GM12878 (cell line): ENCODE measurements at regions not wholly inside any gene's neighbourhood (a gene's known extent, or its start where the extent isn't known, plus 50 kb on each side); places are given as distances from the start of the nearest gene placed in this dataset.

Source experiments
- ASH2L ChIP-seq: fragments of 300-600, 200-600 bp; sonication (generic); IDR thresholded peaks from 2 replicates; pipeline ENCODE4 v1.6.1; 2017; ENCODE audit warnings: low read depth, mild to moderate bottlenecking, borderline replicate concordance
- CTCF ChIP-seq, 3 experiments: IDR thresholded peaks in 2 of 3; conservative IDR thresholded peaks in 1 of 3; 2 replicates each; pipeline ENCODE4 v1.5.1; 2011; ENCODE audit warnings: low read depth in 3 of 3, low read length in 3 of 3, mild to moderate bottlenecking in 3 of 3, control low read depth in 2 of 3, moderate library complexity in 2 of 3, inconsistent platforms in 1 of 3, mixed read lengths in 1 of 3; ENCODE audit not compliant: control insufficient read depth in 2 of 3, insufficient read depth in 1 of 3; ENCODE audit errors: extremely low read depth in 1 of 3
- EGR1 ChIP-seq, 2 experiments: IDR thresholded peaks; 1 replicate in 1 of 2; 2 replicates in 1 of 2; pipeline ENCODE4 v1.6.1; 2011 to 2012; ENCODE audit warnings: low read depth in 2 of 2, low read length in 2 of 2, borderline replicate concordance in 1 of 2, mild to moderate bottlenecking in 1 of 2, moderate library complexity in 1 of 2
- FOXM1 ChIP-seq: IDR thresholded peaks from 2 replicates; pipeline ENCODE4 v1.6.1; 2012; ENCODE audit warnings: low read depth, mild to moderate bottlenecking, inconsistent platforms, low read length, moderate library complexity
- RAD21 ChIP-seq: IDR thresholded peaks from 2 replicates; pipeline ENCODE4 v1.6.1; 2011; ENCODE audit warnings: mild to moderate bottlenecking, low read depth, low read length, moderate library complexity; ENCODE audit not compliant: insufficient read depth
- SMAD5 ChIP-seq: IDR thresholded peaks from 2 replicates; pipeline ENCODE4 v1.6.1; 2016; ENCODE audit warnings: antibody characterized with exemption, low read depth
- SMARCA5 ChIP-seq: fragments of 450-650 bp; IDR thresholded peaks from 2 replicates; pipeline ENCODE4 v1.6.1; 2017; ENCODE audit warnings: mild to moderate bottlenecking

DNA sequence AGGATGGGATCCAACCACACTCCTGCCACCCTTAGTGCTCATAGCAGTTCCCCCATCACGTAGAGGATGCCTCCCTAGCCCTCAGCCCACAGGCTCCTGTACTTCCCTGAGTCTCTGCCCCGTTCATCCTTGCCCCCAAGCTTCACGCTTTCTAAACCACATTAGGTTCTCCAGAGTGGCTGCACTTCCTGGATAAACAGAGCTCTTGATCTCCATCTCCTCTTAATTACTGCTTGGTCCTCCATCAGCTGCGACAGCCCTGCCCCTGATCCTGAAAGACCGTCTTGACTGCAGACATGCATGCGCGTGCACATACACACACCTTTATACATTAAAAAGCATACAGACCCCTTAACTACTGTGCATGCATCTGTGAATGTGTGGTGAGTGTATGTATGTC, 530.0 kb downstream of the BCL11B start:
- no peak for TF ChIP-seq RAD21
- TF ChIP-seq FOXM1: no peak
- TF ChIP-seq SMAD5: no peak
- TF ChIP-seq SMARCA5: no peak
- TF ChIP-seq ASH2L: no peak
- TF ChIP-seq EGR1 (IDR thresholded peaks at IDR 0.05; ENCODE audit: borderline replicate concordance in 1 of 2, low read depth in 2 of 2, low read length in 2 of 2): no peak
- TF ChIP-seq CTCF (IDR thresholded peaks at IDR 0.05 in 2 of 3, conservative IDR thresholded peaks at IDR 0.05 in 1 of 3; ENCODE audit: control insufficient read depth in 2 of 3, extremely low read depth in 1 of 3, insufficient read depth in 1 of 3, low read depth in 3 of 3, low read length in 3 of 3): no peak
